ENCODE measurements at regions not wholly inside any gene's neighbourhood (a gene's known extent, or its start where the extent isn't known, plus 50 kb on each side); places are given as distances from the start of the nearest gene placed in this dataset.

DNA sequence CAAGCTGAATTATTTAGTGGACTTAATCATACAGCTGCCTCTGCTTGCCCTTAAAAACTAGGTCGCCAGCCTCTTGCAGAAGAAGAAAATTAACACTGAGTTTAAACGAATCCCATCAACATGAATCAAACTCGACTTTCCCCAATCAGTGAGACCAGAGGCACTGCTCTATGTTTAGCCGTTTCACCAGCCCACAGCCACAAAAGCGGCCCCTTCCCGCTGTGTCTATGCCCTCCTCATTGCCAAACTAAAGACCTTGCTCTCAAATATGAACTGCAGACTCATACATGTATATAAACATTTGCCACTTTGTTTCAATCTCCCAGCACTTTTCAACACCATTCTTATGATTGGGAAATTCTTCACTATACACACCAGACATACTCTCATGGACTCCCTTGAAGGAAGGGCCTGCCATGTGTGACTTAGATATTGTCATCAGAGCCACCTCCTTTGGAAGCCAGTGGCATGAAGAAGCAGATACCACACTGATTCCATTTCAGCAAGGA is 105.8 kb upstream of the ADGRF1 start:
- TF ChIP-seq TCF7 (IDR thresholded peaks at IDR 0.05; ENCODE audit: low read depth) (no peak), EZH2 (conservative IDR thresholded peaks at IDR 0.05; ENCODE audit: low read depth, low read length) (no peak), SIN3A (IDR thresholded peaks at IDR 0.05; ENCODE audit: borderline replicate concordance, low read depth, low read length) (no peak), FOXP1 (IDR thresholded peaks at IDR 0.05) (no peak), FOXP1 (CRISPR knock-in tag; IDR thresholded peaks at IDR 0.05) (no peak), ETV6 (CRISPR knock-in tag; conservative IDR thresholded peaks at IDR 0.05) (no peak), TCF7L2 (IDR thresholded peaks at IDR 0.05; ENCODE audit: low read depth, low read length) (no peak), ZNF556 (CRISPR knock-in tag; IDR thresholded peaks at IDR 0.05; ENCODE audit: borderline replicate concordance) (no peak), SATB2 (CRISPR knock-in tag; IDR thresholded peaks at IDR 0.05) (no peak), ADNP (CRISPR knock-in tag; IDR thresholded peaks at IDR 0.05) (no peak), MEF2D (CRISPR knock-in tag; IDR thresholded peaks at IDR 0.05) (no peak), FOXJ3 (CRISPR knock-in tag; IDR thresholded peaks at IDR 0.05; ENCODE audit: borderline replicate concordance) (no peak)
- TF ChIP-seq, protein P1, sequence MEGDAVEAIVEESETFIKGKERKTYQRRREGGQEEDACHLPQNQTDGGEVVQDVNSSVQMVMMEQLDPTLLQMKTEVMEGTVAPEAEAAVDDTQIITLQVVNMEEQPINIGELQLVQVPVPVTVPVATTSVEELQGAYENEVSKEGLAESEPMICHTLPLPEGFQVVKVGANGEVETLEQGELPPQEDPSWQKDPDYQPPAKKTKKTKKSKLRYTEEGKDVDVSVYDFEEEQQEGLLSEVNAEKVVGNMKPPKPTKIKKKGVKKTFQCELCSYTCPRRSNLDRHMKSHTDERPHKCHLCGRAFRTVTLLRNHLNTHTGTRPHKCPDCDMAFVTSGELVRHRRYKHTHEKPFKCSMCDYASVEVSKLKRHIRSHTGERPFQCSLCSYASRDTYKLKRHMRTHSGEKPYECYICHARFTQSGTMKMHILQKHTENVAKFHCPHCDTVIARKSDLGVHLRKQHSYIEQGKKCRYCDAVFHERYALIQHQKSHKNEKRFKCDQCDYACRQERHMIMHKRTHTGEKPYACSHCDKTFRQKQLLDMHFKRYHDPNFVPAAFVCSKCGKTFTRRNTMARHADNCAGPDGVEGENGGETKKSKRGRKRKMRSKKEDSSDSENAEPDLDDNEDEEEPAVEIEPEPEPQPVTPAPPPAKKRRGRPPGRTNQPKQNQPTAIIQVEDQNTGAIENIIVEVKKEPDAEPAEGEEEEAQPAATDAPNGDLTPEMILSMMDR (CRISPR knock-in tag; IDR thresholded peaks at IDR 0.05): no peak
